Lung (tissue), 11 donors: ENCODE measurements at regions not wholly inside any gene's neighbourhood (a gene's known extent, or its start where the extent isn't known, plus 50 kb on each side); places are given as distances from the start of the nearest gene placed in this dataset.
"Not testable (repeated sequence)": the region's sequence is repeated elsewhere in the genome, so short reads cannot be mapped to it uniquely, and the experiment has no call there.

Source experiments
- ATAC-seq: fragments of 200-7000 bp; cut with Tn5 transposase; one replicate; pipeline ENCODE4 v1.9.1; 2020; ENCODE audit warnings: moderate number of reproducible peaks; ENCODE audit not compliant: insufficient read depth, low FRiP score
- DNase-seq, 3 donors: peaks; one replicate each; pipeline ENCODE4 v3.0.0-alpha.2; 2013 to 2017
- H3K27ac ChIP-seq, 2 donors: one replicate each; pipeline ENCODE4 v1.5.1; 2013; ENCODE audit warnings: mild to moderate bottlenecking in 2 of 2, moderate library complexity in 2 of 2, control low read depth in 1 of 2, inconsistent platforms in 1 of 2, low read depth in 1 of 2, low read length in 1 of 2
- H3K27me3 ChIP-seq, 3 donors: one replicate each; pipeline ENCODE4 v1.5.1; 2013; ENCODE audit warnings: low read length in 2 of 3; ENCODE audit not compliant: control insufficient read depth in 3 of 3, insufficient read depth in 3 of 3
- H3K36me3 ChIP-seq, 4 donors: one replicate each; pipeline ENCODE4 v1.5.1; 2013; ENCODE audit warnings: low read length in 4 of 4, mild to moderate bottlenecking in 1 of 4, moderate library complexity in 1 of 4; ENCODE audit not compliant: control insufficient read depth in 4 of 4, insufficient read depth in 4 of 4
- H3K4me1 ChIP-seq, 5 donors: one replicate each; pipeline ENCODE4 v1.5.1; 2013; ENCODE audit warnings: low read length in 5 of 5, mild to moderate bottlenecking in 2 of 5, moderate library complexity in 1 of 5; ENCODE audit not compliant: control insufficient read depth in 5 of 5, insufficient read depth in 5 of 5
- H3K4me3 ChIP-seq: one replicate; pipeline ENCODE4 v1.5.1; 2013; ENCODE audit warnings: mild to moderate bottlenecking, control low read depth, moderate library complexity
- H3K9ac ChIP-seq, 2 donors: one replicate each; pipeline ENCODE4 v1.5.1; 2013; ENCODE audit warnings: low read length in 2 of 2, control low read depth in 1 of 2; ENCODE audit not compliant: insufficient read depth in 1 of 2
- H3K9me3 ChIP-seq, 4 donors: one replicate each; pipeline ENCODE4 v1.5.1; 2013; ENCODE audit warnings: low read length in 3 of 4, mild to moderate bottlenecking in 1 of 4, moderate library complexity in 1 of 4; ENCODE audit not compliant: control insufficient read depth in 4 of 4, insufficient read depth in 3 of 4
- WGBS, 2 donors: extraction: QIAGEN DNeasy Blood & Tissue Kit; methylation state at CpG; one replicate each; pipeline ENCODE4 v1.1.7; 2013; 5-methylcytosine and 5-hydroxymethylcytosine counted together
- TF ChIP-seq, protein P1 (sequence below): IDR thresholded peaks from 2 replicates; pipeline ENCODE4 v1.5.1; 2012; ENCODE audit warnings: mild to moderate bottlenecking; ENCODE audit errors: control extremely low read depth, extremely low read depth
- donor health status: control.
- donor health status: control.
- donor health status: Bipolar disorder and iron deficiency.
- donor health status: healthy.
- donor health status: DM: yes; HTN: yes; CAD: no.

DNA sequence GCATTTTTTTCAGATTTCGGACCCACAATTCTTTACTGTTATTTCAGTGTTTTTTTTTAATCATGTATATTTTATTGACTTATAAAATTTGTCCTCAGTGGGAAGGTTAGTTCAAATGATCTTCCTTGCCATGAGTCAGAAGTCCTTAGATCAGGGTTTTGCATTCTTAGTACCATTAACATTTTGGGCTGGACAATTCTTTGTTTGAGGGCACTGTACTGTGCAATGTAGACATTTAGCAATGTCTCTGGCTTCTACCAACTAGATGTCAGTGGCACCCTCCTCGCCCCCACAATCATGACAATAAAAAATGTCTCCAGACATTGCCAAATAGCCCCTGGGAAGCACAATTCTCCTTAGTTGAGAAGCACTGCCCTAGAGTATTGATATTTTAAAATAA is 176.6 kb downstream of the VEGFC start:
- peaks cover 0 to 24% (median 0%) of the 10 kb centered on the region in 5 donors for H3K4me1 ChIP-seq
- TF ChIP-seq, protein P1, sequence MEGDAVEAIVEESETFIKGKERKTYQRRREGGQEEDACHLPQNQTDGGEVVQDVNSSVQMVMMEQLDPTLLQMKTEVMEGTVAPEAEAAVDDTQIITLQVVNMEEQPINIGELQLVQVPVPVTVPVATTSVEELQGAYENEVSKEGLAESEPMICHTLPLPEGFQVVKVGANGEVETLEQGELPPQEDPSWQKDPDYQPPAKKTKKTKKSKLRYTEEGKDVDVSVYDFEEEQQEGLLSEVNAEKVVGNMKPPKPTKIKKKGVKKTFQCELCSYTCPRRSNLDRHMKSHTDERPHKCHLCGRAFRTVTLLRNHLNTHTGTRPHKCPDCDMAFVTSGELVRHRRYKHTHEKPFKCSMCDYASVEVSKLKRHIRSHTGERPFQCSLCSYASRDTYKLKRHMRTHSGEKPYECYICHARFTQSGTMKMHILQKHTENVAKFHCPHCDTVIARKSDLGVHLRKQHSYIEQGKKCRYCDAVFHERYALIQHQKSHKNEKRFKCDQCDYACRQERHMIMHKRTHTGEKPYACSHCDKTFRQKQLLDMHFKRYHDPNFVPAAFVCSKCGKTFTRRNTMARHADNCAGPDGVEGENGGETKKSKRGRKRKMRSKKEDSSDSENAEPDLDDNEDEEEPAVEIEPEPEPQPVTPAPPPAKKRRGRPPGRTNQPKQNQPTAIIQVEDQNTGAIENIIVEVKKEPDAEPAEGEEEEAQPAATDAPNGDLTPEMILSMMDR = no peak
- H3K4me3 ChIP-seq = no peak overlapping the region
- no peak overlapping the region for H3K9ac ChIP-seq
- 93% methylated on average over 2 of the region's 2 CpGs for WGBS, 2 donors
- DNase-seq (no peak), ATAC-seq (no peak)
- no peaks in the 10 kb centered on the region for H3K36me3 ChIP-seq
- peaks cover 0 to 2% (median 0%) of the 10 kb centered on the region in 4 donors for H3K9me3 ChIP-seq
- H3K27me3 ChIP-seq = no peaks in the 10 kb centered on the region
- no peak overlapping the region for H3K27ac ChIP-seq

DNA sequence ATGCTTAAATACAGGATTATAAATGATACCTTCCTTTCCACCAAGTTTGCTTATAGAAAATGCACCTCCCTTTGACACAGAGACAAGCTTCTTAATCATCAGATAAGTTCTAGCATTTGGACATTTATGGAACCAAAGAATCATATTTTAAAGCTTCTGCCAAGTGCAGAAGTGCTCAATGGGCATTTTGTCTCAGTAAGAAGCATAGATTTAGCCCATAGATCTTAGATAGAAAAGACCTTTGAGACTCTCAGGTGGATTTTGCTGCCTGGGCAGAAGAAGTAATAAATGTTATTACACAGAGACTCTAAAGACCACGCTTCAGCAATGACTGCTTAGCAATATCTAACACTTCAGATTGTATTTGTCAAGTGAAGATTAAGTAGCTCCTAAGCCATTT is 174.6 kb downstream of the VEGFC start:
- DNase-seq = no peak
- ATAC-seq = no peak
- Histone ChIP-seq H3K9ac (no peak overlapping the region), H3K27me3 (no peaks in the 10 kb centered on the region), H3K36me3 (no peaks in the 10 kb centered on the region), H3K4me3 (no peak overlapping the region), H3K27ac (no peak overlapping the region), H3K9me3 (no peaks in the 10 kb centered on the region), H3K4me1 (peaks cover 0 to 38% (median 0%) of the 10 kb centered on the region in 5 donors)
- 80 to 82% methylated on average over 1 of the region's 1 CpG for WGBS, 2 donors
- TF ChIP-seq, protein P1 = no peak

DNA sequence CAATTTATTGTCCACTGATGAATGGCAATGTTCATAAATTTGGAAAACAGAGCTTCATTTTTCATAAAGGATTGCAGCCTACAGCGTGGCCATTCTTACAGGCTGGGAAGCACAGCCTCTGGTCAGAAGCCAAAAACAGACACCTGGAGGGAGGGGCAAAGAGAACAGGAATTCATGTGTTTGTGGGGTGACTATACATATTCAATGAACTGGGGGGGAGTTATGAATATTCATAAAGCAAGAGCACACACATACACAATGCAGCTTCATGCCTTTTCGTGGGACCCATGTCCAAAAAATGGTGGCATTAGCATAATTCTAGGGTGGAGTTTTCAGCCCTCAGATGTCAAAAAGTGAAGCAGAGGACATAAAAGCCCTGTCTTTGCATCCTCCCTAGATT is 173.3 kb downstream of the VEGFC start:
- DNase-seq (no peak), ATAC-seq (no peak)
- no peak overlapping the region for H3K4me3 ChIP-seq
- peaks cover 0 to 38% (median 0%) of the 10 kb centered on the region in 5 donors for H3K4me1 ChIP-seq
- H3K9ac ChIP-seq = no peak overlapping the region
- no peaks in the 10 kb centered on the region for H3K36me3 ChIP-seq
- no peak overlapping the region for H3K27ac ChIP-seq
- H3K27me3 ChIP-seq = no peaks in the 10 kb centered on the region
- 96 to 97% methylated on average over 2 of the region's 2 CpGs for WGBS, 2 donors
- H3K9me3 ChIP-seq = no peaks in the 10 kb centered on the region
- TF ChIP-seq, protein P1 = no peak

DNA sequence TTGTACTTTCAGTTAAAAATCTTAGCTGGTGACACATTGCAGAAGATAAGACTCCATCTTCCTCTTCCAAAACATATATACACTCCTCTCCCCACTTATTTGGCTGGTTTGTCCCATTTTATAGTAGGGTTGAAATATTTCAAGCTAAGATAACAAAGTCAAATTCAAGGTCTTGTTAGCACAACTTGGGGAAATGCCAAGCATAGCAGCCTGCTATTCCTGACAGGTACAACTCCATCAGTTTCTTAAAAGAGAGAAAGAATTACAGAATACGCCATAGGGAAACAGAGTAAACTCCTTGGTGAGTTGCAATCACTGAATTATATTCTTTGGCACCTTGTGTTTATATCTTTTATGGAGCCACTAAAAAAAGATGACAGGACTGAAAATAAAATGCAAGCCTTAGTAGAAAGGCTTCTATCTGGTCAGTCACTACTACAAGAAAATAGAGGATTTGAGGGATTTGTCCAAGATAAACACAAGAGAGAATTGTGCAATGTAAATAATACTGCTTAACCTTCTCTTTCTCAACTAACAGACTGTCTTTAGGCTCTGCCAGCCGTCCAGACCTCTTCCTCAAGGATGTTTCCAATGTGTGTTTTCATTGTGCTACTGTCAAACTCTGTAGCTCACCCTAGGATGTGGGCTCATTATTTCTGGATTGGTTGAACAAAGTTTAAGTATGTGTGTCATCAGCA is 170.3 kb downstream of the VEGFC start:
- WGBS, 2 donors = 52 to 55% methylated on average over 2 of the region's 2 CpGs
- DNase-seq (peak in 2 of 3 donors; percentile 58 to 82), ATAC-seq (no peak)
- peak overlapping the region in 1 of 2 donors; percentile 34 for H3K9ac ChIP-seq
- TF ChIP-seq, protein P1 = no peak
- H3K27me3 ChIP-seq = no peaks in the 10 kb centered on the region
- H3K36me3 ChIP-seq = no peaks in the 10 kb centered on the region
- peaks cover 0 to 3% (median 0%) of the 10 kb centered on the region in 4 donors for H3K9me3 ChIP-seq
- H3K4me1 ChIP-seq = peaks cover 0 to 18% (median 0%) of the 10 kb centered on the region in 5 donors
- H3K4me3 ChIP-seq = no peak overlapping the region
- no peak overlapping the region for H3K27ac ChIP-seq

DNA sequence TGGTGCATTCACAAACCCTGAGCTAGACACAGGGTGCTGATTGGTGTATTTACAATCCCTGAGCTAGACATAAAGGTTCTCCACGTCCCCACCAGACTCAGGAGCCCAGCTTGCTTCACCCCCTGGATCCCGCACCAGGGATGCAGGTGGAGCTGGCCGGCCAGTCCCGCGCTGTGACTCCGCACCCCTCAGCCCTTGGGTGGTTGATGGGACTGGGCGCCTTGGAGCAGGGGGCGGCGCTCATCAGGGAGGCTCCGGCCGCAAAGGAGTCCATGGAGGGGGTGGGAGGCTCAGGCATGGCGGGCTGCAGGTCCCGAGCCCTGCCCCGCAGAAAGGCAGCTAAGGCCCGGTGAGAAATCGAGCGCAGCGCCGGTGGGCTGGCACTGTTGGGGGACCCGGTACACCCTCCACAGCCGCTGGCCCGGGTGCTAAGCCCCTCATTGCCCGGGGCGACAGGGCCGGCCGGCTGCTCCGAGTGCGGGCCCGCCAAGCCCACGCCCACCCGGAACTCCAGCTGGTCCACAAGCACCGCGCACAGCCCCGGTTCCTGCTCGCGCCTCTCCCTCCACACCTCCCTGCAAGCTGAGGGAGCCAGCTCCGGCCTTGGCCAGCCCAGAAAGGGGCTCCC is 167.6 kb downstream of the VEGFC start:
- not testable (repeated sequence) for ATAC-seq, DNase-seq, H3K36me3 ChIP-seq, H3K9ac ChIP-seq, H3K27me3 ChIP-seq, H3K27ac ChIP-seq, H3K9me3 ChIP-seq, H3K4me3 ChIP-seq
- WGBS, 2 donors = 96 to 97% methylated on average over 34 to 37 of the region's 37 CpGs
- H3K4me1 ChIP-seq = peaks cover 0 to 18% (median 0%) of the 10 kb centered on the region in 5 donors
